GM23338 (cell line): ENCODE measurements at regions not wholly inside any gene's neighbourhood (a gene's known extent, or its start where the extent isn't known, plus 50 kb on each side); places are given as distances from the start of the nearest gene placed in this dataset.

Experiments
- ATAC-seq: fragments of 200-7000 bp; cut with Tn5 transposase; 3 replicates; pipeline ENCODE4 v1.9.1; 2020
- DNase-seq: peaks from one replicate; pipeline ENCODE4 v3.0.0-alpha.2; 2015; ENCODE audit warnings: low spot score
- H2AFZ ChIP-seq: fragments of 200-600 bp; sonication (generic); 2 replicates; pipeline ENCODE4 v1.8.0; 2016; ENCODE audit warnings: antibody characterized with exemption, mild to moderate bottlenecking, moderate library complexity
- H3F3A ChIP-seq: fragments of 200-600 bp; sonication (generic); replicated peaks from 2 replicates; pipeline ENCODE4 v1.8.0; 2017; ENCODE audit warnings: antibody characterized with exemption, mixed run types, low read depth
- H3K27ac ChIP-seq: fragments of 200-600 bp; sonication (generic); 2 replicates; pipeline ENCODE4 v1.6.1; 2016; ENCODE audit warnings: low read depth
- H3K27me3 ChIP-seq: fragments of 200-600 bp; sonication (generic); 2 replicates; pipeline ENCODE4 v1.8.0; 2016; ENCODE audit warnings: mild to moderate bottlenecking, mixed run types, moderate library complexity; ENCODE audit not compliant: insufficient read depth
- H3K36me3 ChIP-seq: fragments of 200-600 bp; sonication (generic); 2 replicates; pipeline ENCODE4 v1.8.0; 2016; ENCODE audit warnings: mild to moderate bottlenecking; ENCODE audit not compliant: insufficient read depth
- H3K4me1 ChIP-seq: fragments of 200-600 bp; sonication (generic); 2 replicates; pipeline ENCODE4 v1.8.0; 2016; ENCODE audit warnings: mild to moderate bottlenecking, moderate library complexity; ENCODE audit not compliant: insufficient read depth
- H3K4me2 ChIP-seq: fragments of 200-600 bp; sonication (generic); 2 replicates; pipeline ENCODE4 v1.7.1; 2017; ENCODE audit warnings: mixed run types
- H3K4me3 ChIP-seq: fragments of 200-600 bp; sonication (generic); 2 replicates; pipeline ENCODE4 v1.6.1; 2016; ENCODE audit warnings: mixed run types
- H3K79me2 ChIP-seq: fragments of 200-600 bp; sonication (generic); replicated peaks from 2 replicates; pipeline ENCODE4 v1.8.0; 2017; ENCODE audit warnings: mild to moderate bottlenecking; ENCODE audit not compliant: insufficient read depth
- H3K9me2 ChIP-seq: fragments of 200-600 bp; sonication (generic); 2 replicates; pipeline ENCODE4 v1.8.0; 2017; ENCODE audit not compliant: insufficient read depth
- H4K20me1 ChIP-seq: fragments of 200-600 bp; sonication (generic); replicated peaks from 2 replicates; pipeline ENCODE4 v1.8.0; 2017; ENCODE audit warnings: mild to moderate bottlenecking; ENCODE audit not compliant: insufficient read depth
- H3K27ac Mint-ChIP-seq: 2 replicates; pipeline ENCODE4 v1.8.0; 2020; ENCODE audit warnings: inconsistent platforms, mild to moderate bottlenecking, moderate library complexity, mixed read lengths
- H3K27me3 Mint-ChIP-seq: 3 replicates; pipeline ENCODE4 v1.8.0; 2022; ENCODE audit warnings: low read depth, mild to moderate bottlenecking, moderate library complexity, mixed read lengths, inconsistent platforms; ENCODE audit not compliant: insufficient read depth, poor library complexity
- H3K36me3 Mint-ChIP-seq: 3 replicates; pipeline ENCODE4 v1.8.0; 2021; ENCODE audit warnings: low read depth, mild to moderate bottlenecking, inconsistent platforms, moderate library complexity, mixed read lengths
- H3K4me1 Mint-ChIP-seq: 3 replicates; pipeline ENCODE4 v1.8.0; 2020; ENCODE audit warnings: mild to moderate bottlenecking, inconsistent platforms, mixed read lengths
- H3K4me3 Mint-ChIP-seq: 3 replicates; pipeline ENCODE4 v1.8.0; 2021; ENCODE audit warnings: moderate library complexity, mild to moderate bottlenecking, inconsistent platforms, mixed read lengths
- H3K9me3 Mint-ChIP-seq: 3 replicates; pipeline ENCODE4 v1.8.0; 2020; ENCODE audit warnings: moderate library complexity, mild to moderate bottlenecking, inconsistent platforms, mixed read lengths
- CTCF ChIP-seq, 2 experiments: fragments of 200-600 bp in 1 of 2; sonication (generic) in 1 of 2; conservative IDR thresholded peaks; 2 replicates each; pipeline versions ENCODE4 v1.5.1 to v1.6.1; 2016 to 2017; ENCODE audit warnings: antibody characterized with exemption in 2 of 2, low read depth in 2 of 2, mild to moderate bottlenecking in 2 of 2, moderate library complexity in 1 of 2
- ETS1 ChIP-seq: IDR thresholded peaks from 2 replicates; pipeline ENCODE4 v1.6.1; 2016; ENCODE audit warnings: antibody characterized with exemption
- EZH2 ChIP-seq: fragments of 200-600 bp; sonication (generic); IDR thresholded peaks from one replicate; pipeline ENCODE4 v1.8.0; 2017; ENCODE audit warnings: antibody characterized with exemption, mild to moderate bottlenecking, low read depth; ENCODE audit not compliant: unreplicated experiment
- JUNB ChIP-seq: IDR thresholded peaks from one replicate; pipeline ENCODE4 v1.6.1; 2016; ENCODE audit warnings: antibody characterized with exemption; ENCODE audit not compliant: unreplicated experiment
- NANOG ChIP-seq: IDR thresholded peaks from 2 replicates; pipeline ENCODE4 v1.6.1; 2016; ENCODE audit warnings: antibody characterized with exemption, borderline replicate concordance
- REST ChIP-seq: IDR thresholded peaks from one replicate; pipeline ENCODE4 v1.6.1; 2018; ENCODE audit warnings: antibody characterized with exemption; ENCODE audit not compliant: unreplicated experiment
- STAT1 ChIP-seq: IDR thresholded peaks from one replicate; pipeline ENCODE4 v1.6.1; 2016; ENCODE audit warnings: antibody characterized with exemption; ENCODE audit not compliant: unreplicated experiment
- ZNF114 ChIP-seq: fragments of 250-450 bp; sonication (Bioruptor Pico); IDR thresholded peaks from 2 replicates; pipeline ENCODE4 v1.5.0; 2020; ENCODE audit warnings: mild to moderate bottlenecking, moderate library complexity
- ZNF331 ChIP-seq: fragments of 250-450 bp; sonication (Bioruptor Pico); IDR thresholded peaks from 2 replicates; pipeline ENCODE4 v1.5.0; 2020; ENCODE audit warnings: low read depth, mild to moderate bottlenecking, moderate library complexity
- ZNF462 ChIP-seq: fragments of 250-450 bp; sonication (Bioruptor Pico); IDR thresholded peaks from 2 replicates; pipeline ENCODE4 v1.5.0; 2020; ENCODE audit warnings: mild to moderate bottlenecking, moderate library complexity

- Histone ChIP-seq H3K27ac (no peak overlapping the region), H3K27me3 (no peaks in the 10 kb centered on the region), H3K9me2 (no peaks in the 10 kb centered on the region), H3K79me2 (no peaks in the 10 kb centered on the region), H4K20me1 (no peaks in the 10 kb centered on the region), H3K36me3 (no peaks in the 10 kb centered on the region), H3K4me3 (no peak overlapping the region), H3F3A (no peaks in the 10 kb centered on the region), H3K4me1 (no peaks in the 10 kb centered on the region), H3K4me2 (no peak overlapping the region), H2AFZ (no peak overlapping the region)
- Mint-ChIP-seq H3K4me3 (no peak overlapping the region), H3K4me1 (no peaks in the 10 kb centered on the region), H3K9me3 (no peaks in the 10 kb centered on the region; the same call in 2 of the 3 replicates), H3K36me3 (no peaks in the 10 kb centered on the region), H3K27ac (no peak overlapping the region), H3K27me3 (peaks cover 1% of the 10 kb centered on the region)
- DNase-seq (no peak), ATAC-seq (no peak)
- no peak for TF ChIP-seq STAT1
- no peak for TF ChIP-seq NANOG
- no peak for TF ChIP-seq REST
- no peak for TF ChIP-seq EZH2
- TF ChIP-seq JUNB: no peak
- TF ChIP-seq ZNF462 (CRISPR knock-in tag): no peak
- no peak for TF ChIP-seq ZNF114 (CRISPR knock-in tag)
- TF ChIP-seq ZNF331 (CRISPR knock-in tag): no peak
- TF ChIP-seq CTCF (conservative IDR thresholded peaks at IDR 0.05; ENCODE audit: low read depth in 2 of 2): no peak
- no peak for TF ChIP-seq ETS1
Observed at GRCh38 chr3:46102780-46103130, 75.5 kb upstream of the XCR1 start.
